Thoracic aorta (tissue), 2 donors: ENCODE measurements at regions not wholly inside any gene's neighbourhood (a gene's known extent, or its start where the extent isn't known, plus 50 kb on each side); places are given as distances from the start of the nearest gene placed in this dataset.

Experiments used
- ATAC-seq: fragments of 150-250 bp; one replicate; pipeline ENCODE4 v1.8.0; 2017; ENCODE audit warnings: low read depth; ENCODE audit not compliant: insufficient number of reproducible peaks, low FRiP score
- DNase-seq: peaks from one replicate; pipeline ENCODE4 v3.0.0-alpha.2; 2020; ENCODE audit warnings: low spot score
- H3K27ac ChIP-seq, 2 donors: fragments of 200-600 bp; sonication (generic); 1 replicate in 1 of 2; 2 replicates in 1 of 2; pipeline ENCODE4 v1.5.1; 2016; ENCODE audit warnings: mild to moderate bottlenecking in 2 of 2, moderate library complexity in 2 of 2
- H3K27me3 ChIP-seq: fragments of 200-600 bp; sonication (generic); replicated peaks from 2 replicates; pipeline ENCODE4 v1.6.0; 2016; ENCODE audit warnings: mild to moderate bottlenecking; ENCODE audit not compliant: insufficient read depth
- H3K36me3 ChIP-seq: fragments of 200-600 bp; sonication (generic); one replicate; pipeline ENCODE4 v1.5.1; 2016
- H3K4me1 ChIP-seq, 2 donors: fragments of 200-600 bp; sonication (generic); 1 replicate in 1 of 2; 2 replicates in 1 of 2; pipeline versions ENCODE4 v1.5.1 to v1.6.0; 2016; ENCODE audit warnings: low read depth in 2 of 2, mild to moderate bottlenecking in 1 of 2; ENCODE audit not compliant: control insufficient read depth in 1 of 2
- H3K4me3 ChIP-seq: fragments of 200-600 bp; sonication (generic); 2 replicates; pipeline ENCODE4 v1.5.1; 2016; ENCODE audit warnings: mild to moderate bottlenecking
- H3K9me3 ChIP-seq: fragments of 200-600 bp; sonication (generic); 2 replicates; pipeline ENCODE4 v1.5.1; 2016
- CTCF ChIP-seq: fragments of 200-600 bp; sonication (generic); IDR thresholded peaks from one replicate; pipeline ENCODE4 v1.5.1; 2019; ENCODE audit warnings: antibody characterized with exemption

GRCh38 chr2:191486584-191487320, 191.2 kb upstream of the NABP1 start:
- ATAC-seq = no peak
- TF ChIP-seq CTCF = no peak

DNA sequence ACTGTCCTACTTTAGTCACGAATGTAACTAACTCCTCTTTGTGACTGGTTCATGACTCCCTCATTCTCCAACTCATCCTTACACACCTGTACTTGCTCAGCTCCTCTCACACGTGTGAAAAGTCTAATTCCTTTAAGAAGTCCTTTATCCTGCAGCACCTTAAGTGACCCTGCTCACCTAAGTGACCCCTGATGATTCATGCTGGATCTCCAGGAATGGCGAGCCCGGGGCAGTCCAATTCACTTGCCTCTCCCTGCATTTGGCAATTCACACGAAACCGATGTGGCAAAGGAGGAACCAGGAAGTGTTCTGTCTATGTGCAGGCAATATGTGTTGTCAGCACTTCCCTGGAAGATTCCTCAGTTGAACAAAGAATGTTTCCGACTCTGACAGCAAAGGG, 189.8 kb upstream of the NABP1 start:
- DNase-seq (no peak), ATAC-seq (no peak)
- no peaks in the 10 kb centered on the region for H3K9me3 ChIP-seq
- H3K27ac ChIP-seq = no peak overlapping the region
- no peaks in the 10 kb centered on the region for H3K27me3 ChIP-seq
- no peaks in the 10 kb centered on the region for H3K4me1 ChIP-seq
- no peak overlapping the region for H3K4me3 ChIP-seq
- no peaks in the 10 kb centered on the region for H3K36me3 ChIP-seq
- TF ChIP-seq CTCF = no peak

More at GRCh38 chr2:191486584-191487320, 191.2 kb upstream of the NABP1 start:
- no peaks in the 10 kb centered on the region for H3K27me3 ChIP-seq
- no peak overlapping the region for H3K27ac ChIP-seq
- H3K4me3 ChIP-seq = no peak overlapping the region
- H3K36me3 ChIP-seq = no peaks in the 10 kb centered on the region
- no peaks in the 10 kb centered on the region for H3K4me1 ChIP-seq
- DNase-seq = no peak
- peaks cover 3% of the 10 kb centered on the region for H3K9me3 ChIP-seq

DNA sequence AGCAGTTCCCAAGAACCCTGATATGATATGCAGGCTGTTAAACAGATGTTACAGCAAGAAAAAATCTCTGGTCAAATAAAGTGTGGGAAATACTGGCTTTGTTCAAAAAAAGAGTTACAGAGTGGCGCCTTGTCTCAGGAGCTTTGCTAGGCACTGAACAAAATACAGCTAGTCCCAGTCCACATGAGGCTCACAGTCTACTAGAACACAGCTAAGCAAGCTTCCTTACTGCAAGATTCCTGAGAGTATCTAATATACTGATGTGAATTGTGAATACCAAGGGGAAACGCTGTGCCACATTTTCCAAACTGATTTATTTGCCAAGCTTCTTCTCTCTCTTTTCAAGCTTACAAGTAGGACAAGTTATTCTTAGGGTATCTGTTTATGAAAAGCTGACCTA, 188.8 kb upstream of the NABP1 start:
- no peak for ATAC-seq
- Histone ChIP-seq H3K36me3 (no peaks in the 10 kb centered on the region), H3K27ac (no peak overlapping the region), H3K4me1 (no peaks in the 10 kb centered on the region), H3K9me3 (no peaks in the 10 kb centered on the region), H3K4me3 (no peak overlapping the region), H3K27me3 (no peaks in the 10 kb centered on the region)
- TF ChIP-seq CTCF = no peak
- DNase-seq = no peak

GRCh38 chr2:191496838-191497237, 181.1 kb upstream of the NABP1 start:
- H3K27ac ChIP-seq = no peak overlapping the region
- ATAC-seq = no peak
- H3K27me3 ChIP-seq = no peaks in the 10 kb centered on the region
- no peak for DNase-seq
- no peaks in the 10 kb centered on the region for H3K36me3 ChIP-seq
- no peak overlapping the region for H3K4me3 ChIP-seq
- H3K9me3 ChIP-seq = no peaks in the 10 kb centered on the region
- TF ChIP-seq CTCF = no peak
- peaks cover 9 to 19% of the 10 kb centered on the region in 2 donors for H3K4me1 ChIP-seq

DNA sequence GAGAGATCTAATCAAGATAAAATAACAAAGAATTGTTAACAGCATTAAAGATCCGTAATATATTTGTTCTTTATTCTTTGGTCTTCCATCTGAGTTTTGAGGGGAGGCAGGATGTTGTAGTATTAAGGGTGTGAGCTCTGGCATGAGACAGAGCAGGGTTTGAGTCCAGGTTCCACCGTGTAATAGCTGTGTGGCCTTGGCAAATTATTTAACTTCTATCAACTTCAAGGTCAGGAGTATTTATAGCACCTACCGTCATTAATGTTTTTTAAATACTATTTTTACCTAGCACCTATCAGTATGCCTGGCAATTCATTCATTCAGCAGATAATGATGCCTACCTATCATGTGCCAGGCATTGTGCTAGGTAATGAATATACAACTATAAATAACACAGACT, 180.1 kb upstream of the NABP1 start:
- ATAC-seq = no peak

More for the DNA sequence above, 180.1 kb upstream of the NABP1 start:
- Histone ChIP-seq H3K9me3 (no peaks in the 10 kb centered on the region), H3K4me3 (no peak overlapping the region), H3K27me3 (no peaks in the 10 kb centered on the region), H3K27ac (no peak overlapping the region), H3K4me1 (peaks cover 9 to 19% of the 10 kb centered on the region in 2 donors), H3K36me3 (no peaks in the 10 kb centered on the region)
- no peak for TF ChIP-seq CTCF
- no peak for DNase-seq
